ENCODE measurements at regions not wholly inside any gene's neighbourhood (a gene's known extent, or its start where the extent isn't known, plus 50 kb on each side); places are given as distances from the start of the nearest gene placed in this dataset.

GRCh38 chr20:22005535-22005934 lies 300.1 kb downstream of the PAX1 start:
- TF ChIP-seq CTCF (IDR thresholded peaks at IDR 0.05) (no peak), POLR2A (IDR thresholded peaks at IDR 0.05) (no peak)

Data from testis (tissue), 2 donors.